Choroid plexus epithelial cell (primary cell): ENCODE measurements at regions not wholly inside any gene's neighbourhood (a gene's known extent, or its start where the extent isn't known, plus 50 kb on each side); places are given as distances from the start of the nearest gene placed in this dataset.

Experiments used
- DNase-seq: peaks from one replicate; pipeline ENCODE4 v3.0.0-alpha.2; 2010; ENCODE audit warnings: low read depth
- H3K4me3 ChIP-seq: 2 replicates; pipeline ENCODE4 v1.5.1; 2011; ENCODE audit warnings: low read depth, mild to moderate bottlenecking, control low read depth, low read length, moderate library complexity
- CTCF ChIP-seq: conservative IDR thresholded peaks from 2 replicates; pipeline ENCODE4 v1.5.1; 2011; ENCODE audit warnings: low read depth, mild to moderate bottlenecking, control low read depth, inconsistent platforms, low read length, moderate library complexity

DNA sequence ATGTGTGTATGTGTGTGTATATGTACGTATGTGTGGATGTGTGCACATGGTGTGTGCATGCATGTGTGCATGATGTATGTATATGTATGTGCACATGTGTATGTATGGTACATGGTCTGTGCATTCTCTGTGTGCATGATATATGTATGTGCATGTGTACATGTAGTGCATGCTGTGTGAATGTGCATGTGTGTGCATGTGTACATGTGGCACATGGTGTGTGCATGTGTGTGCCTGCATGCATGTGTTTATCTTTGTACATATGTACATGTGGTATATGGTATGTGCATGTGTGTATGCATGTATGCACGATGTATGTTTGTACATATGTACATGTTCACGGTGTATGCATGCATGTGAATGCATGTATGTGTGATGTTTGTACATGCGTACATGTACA lies 383.7 kb downstream of the TYW1 start:
- no peak for DNase-seq
- no peak for TF ChIP-seq CTCF
- H3K4me3 ChIP-seq = no peak overlapping the region

GRCh38 chr7:67380858-67381257 lies 384.2 kb downstream of the TYW1 start:
- no peak for TF ChIP-seq CTCF
- no peak for DNase-seq
- H3K4me3 ChIP-seq = no peak overlapping the region

- TF ChIP-seq CTCF = no peak
- no peak for DNase-seq
- H3K4me3 ChIP-seq = no peak overlapping the region
These were observed 391.2 kb downstream of the TYW1 start for GRCh38 chr7:67387851-67388250.

DNA sequence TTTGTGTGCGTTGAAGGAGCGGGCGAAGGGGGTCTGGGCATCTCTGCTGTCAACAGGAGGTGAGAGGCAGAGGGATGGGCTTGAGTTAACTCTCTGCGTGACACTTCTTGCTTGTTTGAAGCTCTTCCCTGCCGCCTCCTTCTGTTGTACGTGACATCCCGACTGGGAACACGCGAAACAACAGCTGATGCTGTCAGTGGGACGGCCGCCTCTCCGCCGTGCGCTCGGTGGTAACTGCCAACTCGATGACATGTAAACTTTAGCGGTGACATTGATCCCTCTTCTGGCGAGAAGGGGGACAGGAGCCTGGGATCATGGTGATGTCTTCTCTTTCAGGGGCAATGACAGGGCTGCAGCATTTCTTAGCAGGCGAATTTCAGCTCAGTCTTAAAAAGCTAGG lies 394.5 kb downstream of the TYW1 start:
- no peak for DNase-seq
- H3K4me3 ChIP-seq = no peak overlapping the region
- no peak for TF ChIP-seq CTCF

DNA sequence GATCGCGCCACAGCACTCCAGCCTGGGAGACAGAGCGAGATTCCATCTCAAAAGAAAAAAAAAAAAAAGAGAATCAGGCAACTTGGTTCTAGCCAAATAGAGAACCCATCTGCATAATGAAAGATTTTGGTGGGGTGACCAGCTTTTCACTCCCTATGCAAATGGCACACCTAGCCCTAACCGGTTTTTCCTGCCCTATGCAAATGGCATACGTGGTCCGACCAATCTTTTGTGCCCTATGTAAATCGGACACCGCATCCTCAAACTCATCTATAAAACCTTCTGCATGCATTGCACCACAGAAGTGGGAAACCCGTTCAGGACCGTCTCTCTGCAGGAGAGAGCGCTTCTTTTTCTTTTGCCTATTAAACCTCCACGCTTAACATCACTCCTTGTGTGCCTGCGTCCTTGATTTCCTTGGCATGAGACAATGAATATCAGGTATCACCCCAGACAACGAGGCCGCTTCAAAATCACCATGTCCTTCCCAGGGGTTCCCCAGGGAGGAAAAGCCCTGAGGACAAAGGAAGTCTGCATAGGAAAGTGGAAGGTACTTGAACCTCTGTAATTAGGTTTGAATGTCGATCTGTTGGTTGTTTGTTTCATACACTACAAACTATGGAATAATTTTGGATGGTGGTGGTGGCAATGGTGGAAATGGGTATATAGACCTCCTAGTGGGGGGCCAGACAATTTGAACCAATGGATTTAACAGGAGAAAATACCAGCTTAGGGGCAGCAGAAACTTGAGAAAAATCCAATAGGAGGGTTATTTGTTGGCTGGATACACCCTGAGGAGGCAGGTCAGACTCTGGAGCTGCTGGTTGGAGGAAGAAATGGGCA lies 396.2 kb downstream of the TYW1 start:
- no peak for DNase-seq
- TF ChIP-seq CTCF = no peak
- no peak overlapping the region for H3K4me3 ChIP-seq

DNA sequence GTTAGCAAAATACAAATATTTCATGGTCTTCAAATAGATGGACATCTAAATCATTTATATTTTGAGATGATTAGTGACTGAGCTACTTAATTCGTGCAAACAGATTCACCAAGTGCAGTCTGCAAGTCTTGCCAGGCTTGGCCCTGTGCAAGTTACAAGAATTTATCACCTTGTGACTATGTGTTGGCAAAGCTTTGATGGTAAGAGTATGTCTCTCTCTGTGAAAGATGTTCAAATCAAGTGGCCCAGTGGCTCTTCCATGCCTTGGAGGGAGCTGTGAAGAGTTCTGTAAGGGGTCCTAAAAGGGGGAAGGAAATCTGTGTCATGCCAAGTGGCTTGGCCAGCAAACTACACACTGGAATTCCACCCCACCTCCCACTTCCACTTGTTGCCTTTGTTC lies 397.3 kb downstream of the TYW1 start:
- H3K4me3 ChIP-seq = no peak overlapping the region
- no peak for TF ChIP-seq CTCF
- DNase-seq = no peak

DNA sequence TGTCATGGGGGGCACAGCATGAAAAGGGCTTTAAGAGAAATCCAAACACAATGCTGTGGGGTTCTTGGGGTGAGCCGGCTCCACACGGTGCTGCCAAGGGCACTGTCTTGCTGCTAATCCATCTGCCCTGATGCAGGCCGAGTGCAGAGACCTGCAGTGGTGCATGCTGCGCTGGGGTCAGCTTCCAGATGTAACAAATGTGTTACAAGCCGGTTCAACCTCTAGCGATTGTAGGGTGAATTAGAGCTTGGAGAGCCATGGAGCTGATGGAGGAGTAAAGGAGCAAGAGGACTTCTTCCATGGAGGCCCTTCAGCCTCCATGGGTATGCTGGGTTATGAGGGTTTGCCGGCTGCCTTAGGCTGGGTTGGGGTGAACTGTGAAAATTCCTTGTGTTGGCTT lies 402.3 kb downstream of the TYW1 start:
- TF ChIP-seq CTCF = no peak
- no peak for DNase-seq
- no peak overlapping the region for H3K4me3 ChIP-seq
